ENCODE measurements at regions not wholly inside any gene's neighbourhood (a gene's known extent, or its start where the extent isn't known, plus 50 kb on each side); places are given as distances from the start of the nearest gene placed in this dataset.

GRCh38 chr13:100957741-100958140 is 283.1 kb upstream of the TMTC4 start:
- H3K4me2 ChIP-seq (ENCODE audit: insufficient read depth in 1 of 2, low read depth in 2 of 2, low read length in 2 of 2) = no peak overlapping the region
- H4K8ac ChIP-seq (ENCODE audit: extremely low read depth, insufficient read depth, low read length) = no peak overlapping the region
- no peak overlapping the region for H4K5ac ChIP-seq (ENCODE audit: insufficient read length, low read depth, low read length)
- POLR2A ChIA-PET (ENCODE audit: partially characterized antibody) = no interaction called here
- H3K27ac ChIP-seq (ENCODE audit: low read depth, low read length) = no peak overlapping the region
- no peak overlapping the region for H3K18ac ChIP-seq (ENCODE audit: extremely low read depth, low read length)
- H4K20me1 ChIP-seq (replicated peaks in 1 of 2; ENCODE audit: control insufficient read depth in 1 of 2, insufficient read depth in 2 of 2, low read length in 2 of 2) = no peaks in the 10 kb centered on the region
- no peaks in the 10 kb centered on the region for H3K9me3 ChIP-seq (ENCODE audit: insufficient read depth in 2 of 2, low read depth in 1 of 2, low read length in 1 of 2)
- no peak overlapping the region for H3K23ac ChIP-seq (ENCODE audit: insufficient read length)
- no peak overlapping the region for H3K4ac ChIP-seq (replicated peaks; ENCODE audit: insufficient read length, low read depth, low read length)
- H2BK12ac ChIP-seq (ENCODE audit: low read depth, low read length) = no peak overlapping the region
- H3K4me3 ChIP-seq (ENCODE audit: extremely low read depth in 1 of 4, insufficient read depth in 2 of 4, low read depth in 3 of 4, low read length in 4 of 4) = no peak overlapping the region
- no peak for DNase-seq (ENCODE audit: low read depth in 1 of 2, low spot score in 2 of 2)
- CTCF ChIA-PET (ENCODE audit: partially characterized antibody) = no interaction called here
- no peak overlapping the region for H2BK120ac ChIP-seq (replicated peaks; ENCODE audit: low read depth, low read length)
- FAIRE-seq = no peak
- H3K27me3 ChIP-seq (replicated peaks in 1 of 4; ENCODE audit: control insufficient read depth in 3 of 4, extremely low read depth in 1 of 4, insufficient read depth in 3 of 4, low read length in 3 of 4) = no peaks in the 10 kb centered on the region
- H3K23me2 ChIP-seq (ENCODE audit: low read depth, low read length) = no peaks in the 10 kb centered on the region
- no peak overlapping the region for H2BK15ac ChIP-seq (ENCODE audit: low read length)
- H2BK20ac ChIP-seq (ENCODE audit: low read length) = no peak overlapping the region
- no peaks in the 10 kb centered on the region for H3K79me2 ChIP-seq (ENCODE audit: control insufficient read depth in 1 of 2, insufficient read depth in 2 of 2, low read length in 2 of 2)
- H4K91ac ChIP-seq (replicated peaks; ENCODE audit: insufficient read length, low read length) = no peak overlapping the region
- H2AFZ ChIP-seq (ENCODE audit: low read length) = no peak overlapping the region
- H3K36me3 ChIP-seq (ENCODE audit: control insufficient read depth in 2 of 4, insufficient read depth in 4 of 4, low read length in 3 of 4) = no peaks in the 10 kb centered on the region
- no peak overlapping the region for H3K14ac ChIP-seq (ENCODE audit: insufficient read length)
- no peak overlapping the region for H2AK5ac ChIP-seq (ENCODE audit: low read depth, low read length)
- H3K9ac ChIP-seq (replicated peaks in 1 of 4; ENCODE audit: extremely low read depth in 1 of 4, low read depth in 3 of 4, low read length in 3 of 4) = no peak overlapping the region
- H3K56ac ChIP-seq (replicated peaks; ENCODE audit: insufficient read length, low read depth, low read length) = no peak overlapping the region
- no peaks in the 10 kb centered on the region for H3K4me1 ChIP-seq (replicated peaks in 1 of 4; ENCODE audit: control insufficient read depth in 3 of 4, insufficient read depth in 4 of 4, low read length in 3 of 4)
- WGBS, 2 experiments (ENCODE audit: extremely low coverage in 1 of 2, insufficient coverage in 1 of 2, insufficient read length in 1 of 2, insufficient replicate concordance in 2 of 2, low coverage in 1 of 2, low lambda C conversion rate in 2 of 2, missing lambda C conversion rate in 1 of 2) = 90% methylated on average over 4 of the region's 4 CpGs; no CpG with 5 or more reads in 1 of the 2 experiments
- H2BK5ac ChIP-seq (ENCODE audit: low read depth, low read length) = no peak overlapping the region
- no peaks in the 10 kb centered on the region for H3K79me1 ChIP-seq (ENCODE audit: low read depth, low read length)
- TF ChIP-seq BRCA1 (IDR thresholded peaks at IDR 0.05; ENCODE audit: low read depth, low read length) (no peak), CHD2 (IDR thresholded peaks at IDR 0.05; ENCODE audit: low read length) (no peak), BACH1 (IDR thresholded peaks at IDR 0.05; ENCODE audit: low read length) (no peak), ZNF274 (IDR thresholded peaks at IDR 0.05; ENCODE audit: borderline replicate concordance, extremely low read depth, low read length) (no peak), GABPA (IDR thresholded peaks at IDR 0.05; ENCODE audit: borderline replicate concordance, insufficient read depth, low read length) (no peak), JUN (IDR thresholded peaks at IDR 0.05; ENCODE audit: low read depth, low read length) (no peak), CHD1 (IDR thresholded peaks at IDR 0.05; ENCODE audit: low read depth, low read length) (no peak), ASH2L (IDR thresholded peaks at IDR 0.05; ENCODE audit: low read length) (no peak), JUND (IDR thresholded peaks at IDR 0.05; ENCODE audit: low read length) (no peak), SIX5 (IDR thresholded peaks at IDR 0.05; ENCODE audit: low read depth, low read length) (no peak), KDM5A (IDR thresholded peaks at IDR 0.05; ENCODE audit: low read length) (no peak), POLR2AphosphoS5 (IDR thresholded peaks at IDR 0.05; ENCODE audit: low read depth, low read length) (no peak), SIRT6 (IDR thresholded peaks at IDR 0.05; ENCODE audit: low read length) (no peak), PHF8 (conservative IDR thresholded peaks at IDR 0.05; ENCODE audit: low read depth, low read length) (no peak), RBBP5 (IDR thresholded peaks at IDR 0.05; ENCODE audit: borderline replicate concordance, low read depth, low read length) (no peak), RXRA (IDR thresholded peaks at IDR 0.05; ENCODE audit: insufficient read depth, low read depth, low read length) (no peak), RFX5 (IDR thresholded peaks at IDR 0.05; ENCODE audit: borderline replicate concordance, low read depth, low read length) (no peak)
